Calu3 (cell line): ENCODE measurements at regions not wholly inside any gene's neighbourhood (a gene's known extent, or its start where the extent isn't known, plus 50 kb on each side); places are given as distances from the start of the nearest gene placed in this dataset.

Source experiments
- BruUV-seq: library from RNA; stranded (reverse); fragments of 400-500 nt; replicated peaks from 2 replicates; lab custom pipeline; 2021; lab: Mats Ljungman, UMichigan
- CTCF ChIA-PET: fragments of 300-600 bp; sonication (Branson Sonifier 250); formaldehyde crosslinking; loops from one replicate; lab custom pipeline; 2022; ENCODE audit warnings: antibody characterized with exemption; lab: Charles Lee
- DNase-seq: peaks from one replicate; pipeline ENCODE4 v3.0.0; 2022
- H3K27ac Mint-ChIP-seq: one replicate; pipeline ENCODE4 v1.8.0; 2022; ENCODE audit warnings: mixed read lengths; ENCODE audit not compliant: unreplicated experiment
- H3K27me3 Mint-ChIP-seq: one replicate; pipeline ENCODE4 v1.8.0; 2022; ENCODE audit warnings: mixed read lengths; ENCODE audit not compliant: unreplicated experiment
- H3K36me3 Mint-ChIP-seq: one replicate; pipeline ENCODE4 v1.8.0; 2022; ENCODE audit warnings: mild to moderate bottlenecking, moderate library complexity, mixed read lengths; ENCODE audit not compliant: insufficient read depth, unreplicated experiment
- H3K4me1 Mint-ChIP-seq: one replicate; pipeline ENCODE4 v1.8.0; 2022; ENCODE audit warnings: mild to moderate bottlenecking, low read depth, mixed read lengths; ENCODE audit not compliant: unreplicated experiment
- H3K4me3 Mint-ChIP-seq: one replicate; pipeline ENCODE4 v1.8.0; 2022; ENCODE audit warnings: mild to moderate bottlenecking, low read depth, moderate library complexity, mixed read lengths; ENCODE audit not compliant: unreplicated experiment
- H3K9me3 Mint-ChIP-seq: one replicate; pipeline ENCODE4 v1.8.0; 2022; ENCODE audit warnings: low read depth, mixed read lengths; ENCODE audit not compliant: unreplicated experiment
- CTCF ChIP-seq: fragments of 200-600 bp; IDR thresholded peaks from one replicate; pipeline ENCODE4 v1.8.0; 2022; ENCODE audit warnings: antibody characterized with exemption; ENCODE audit not compliant: unreplicated experiment
- intact Hi-C: fragments of 100-400 bp; cut with micrococcal nuclease; formaldehyde crosslinking; loops from one replicate; pipeline ENCODE4 v1.10.0; 2022; ENCODE audit not compliant: unreplicated experiment

- Mint-ChIP-seq H3K4me1 (peaks cover 17% of the 10 kb centered on the region), H3K9me3 (no peaks in the 10 kb centered on the region), H3K27me3 (peaks cover 74% of the 10 kb centered on the region), H3K27ac (no peak overlapping the region), H3K36me3 (peaks cover 11% of the 10 kb centered on the region), H3K4me3 (no peak overlapping the region)
- no peak for TF ChIP-seq CTCF
- intact Hi-C loops: loop anchor here (10.0 kb wide), 1 partner anchor 87 kb away; no protein-coding TSS in a partner anchor
- BruUV-seq: no TSS peak
- CTCF ChIA-PET: interaction anchor here (0.7 to 1.3 kb wide), 2 partner anchors 47 to 108 kb away, joined by 3 to 4 read pairs; no protein-coding TSS in a partner anchor
- DNase-seq: no peak
These were observed 195.5 kb upstream of the CIBAR2 start for GRCh38 chr16:85307552-85308364.

- H3K36me3 Mint-ChIP-seq: peaks cover 6% of the 10 kb centered on the region
- BruUV-seq: no TSS peak
- peaks cover 74% of the 10 kb centered on the region for H3K27me3 Mint-ChIP-seq
- H3K4me3 Mint-ChIP-seq: no peak overlapping the region
- no peak overlapping the region for H3K27ac Mint-ChIP-seq
- H3K4me1 Mint-ChIP-seq: peaks cover 10% of the 10 kb centered on the region
- DNase-seq: no peak
- no peaks in the 10 kb centered on the region for H3K9me3 Mint-ChIP-seq
- intact Hi-C loops: loop anchor here (10.0 kb wide), 1 partner anchor 86 kb away; no protein-coding TSS in a partner anchor
- TF ChIP-seq CTCF: no peak
- CTCF ChIA-PET: interaction anchor here (0.7 to 1.3 kb wide), 2 partner anchors 46 to 107 kb away, joined by 3 to 4 read pairs; no protein-coding TSS in a partner anchor
These were observed 196.6 kb upstream of the CIBAR2 start for GRCh38 chr16:85308611-85309540.

- no peak for DNase-seq
- CTCF ChIA-PET: no interaction called here
- intact Hi-C loops: loop anchor here (10.0 kb wide), 1 partner anchor 85 kb away; no protein-coding TSS in a partner anchor
- peaks cover 6% of the 10 kb centered on the region for H3K36me3 Mint-ChIP-seq
- H3K27ac Mint-ChIP-seq: no peak overlapping the region
- H3K4me3 Mint-ChIP-seq: no peak overlapping the region
- H3K4me1 Mint-ChIP-seq: peaks cover 10% of the 10 kb centered on the region
- no peak for TF ChIP-seq CTCF
- H3K9me3 Mint-ChIP-seq: no peaks in the 10 kb centered on the region
- BruUV-seq: no TSS peak
- peaks cover 82% of the 10 kb centered on the region for H3K27me3 Mint-ChIP-seq
These were observed 197.7 kb upstream of the CIBAR2 start for GRCh38 chr16:85309656-85310587.
